Ovary (tissue), 3 donors: ENCODE measurements at regions not wholly inside any gene's neighbourhood (a gene's known extent, or its start where the extent isn't known, plus 50 kb on each side); places are given as distances from the start of the nearest gene placed in this dataset.

Source experiments
- EP300 ChIP-seq: sonication (generic); formaldehyde crosslinking; IDR thresholded peaks from one replicate; pipeline ENCODE4 v1.6.1; 2017; ENCODE audit warnings: antibody characterized with exemption
- POLR2A ChIP-seq: fragments of 450-650 bp; IDR thresholded peaks from one replicate; pipeline ENCODE4 v1.6.1; 2017; ENCODE audit warnings: antibody characterized with exemption, mild to moderate bottlenecking, moderate library complexity
- TF ChIP-seq, protein P1 (sequence below), 3 donors: fragments of 450-650 bp in 2 of 3; fragments of 200-600 bp in 1 of 3; IDR thresholded peaks; one replicate each; pipeline versions ENCODE4 v1.5.1 to v1.8.0; 2016 to 2022; ENCODE audit warnings: antibody characterized with exemption in 3 of 3, mild to moderate bottlenecking in 1 of 3
- donor health status: DM: no; HTN: no; CAD: no.

DNA sequence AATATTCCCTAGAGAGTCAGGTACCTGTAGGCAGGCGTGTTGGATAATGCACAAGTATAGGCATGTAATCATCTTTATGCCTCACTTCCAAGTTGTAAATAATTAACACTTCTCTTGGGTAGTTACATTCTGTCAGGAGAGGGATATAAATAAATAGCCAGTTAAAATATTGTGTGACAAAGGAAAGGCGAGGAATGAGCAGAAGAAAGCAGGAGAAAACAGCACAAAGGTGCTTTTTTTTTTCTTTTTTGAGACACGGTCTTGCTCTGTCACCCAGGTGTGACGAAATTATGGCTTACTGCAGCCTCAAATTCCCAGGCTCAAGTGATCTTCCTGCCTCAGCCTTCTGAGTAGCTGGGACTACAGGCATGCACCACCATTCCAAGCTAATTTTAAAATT is 99.2 kb upstream of the LYZL2 start:
- TF ChIP-seq, protein P1, sequence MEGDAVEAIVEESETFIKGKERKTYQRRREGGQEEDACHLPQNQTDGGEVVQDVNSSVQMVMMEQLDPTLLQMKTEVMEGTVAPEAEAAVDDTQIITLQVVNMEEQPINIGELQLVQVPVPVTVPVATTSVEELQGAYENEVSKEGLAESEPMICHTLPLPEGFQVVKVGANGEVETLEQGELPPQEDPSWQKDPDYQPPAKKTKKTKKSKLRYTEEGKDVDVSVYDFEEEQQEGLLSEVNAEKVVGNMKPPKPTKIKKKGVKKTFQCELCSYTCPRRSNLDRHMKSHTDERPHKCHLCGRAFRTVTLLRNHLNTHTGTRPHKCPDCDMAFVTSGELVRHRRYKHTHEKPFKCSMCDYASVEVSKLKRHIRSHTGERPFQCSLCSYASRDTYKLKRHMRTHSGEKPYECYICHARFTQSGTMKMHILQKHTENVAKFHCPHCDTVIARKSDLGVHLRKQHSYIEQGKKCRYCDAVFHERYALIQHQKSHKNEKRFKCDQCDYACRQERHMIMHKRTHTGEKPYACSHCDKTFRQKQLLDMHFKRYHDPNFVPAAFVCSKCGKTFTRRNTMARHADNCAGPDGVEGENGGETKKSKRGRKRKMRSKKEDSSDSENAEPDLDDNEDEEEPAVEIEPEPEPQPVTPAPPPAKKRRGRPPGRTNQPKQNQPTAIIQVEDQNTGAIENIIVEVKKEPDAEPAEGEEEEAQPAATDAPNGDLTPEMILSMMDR (IDR thresholded peaks at IDR 0.05), result no peak
- no peak for TF ChIP-seq EP300
- no peak for TF ChIP-seq POLR2A
